GF-D8 (cell line): ENCODE measurements at regions not wholly inside any gene's neighbourhood (a gene's known extent, or its start where the extent isn't known, plus 50 kb on each side); places are given as distances from the start of the nearest gene placed in this dataset.
"Not testable (repeated sequence)": the region's sequence is repeated elsewhere in the genome, so short reads cannot be mapped to it uniquely, and the experiment has no call there.

Experiments used
- DNase-seq: peaks from one replicate; lab custom pipeline; 2025; lab: John Stamatoyannopoulos, UW

- DNase-seq = no peak
Observed at GRCh38 chr1:121443001-121443540, 258.3 kb downstream of the SRGAP2C start.

- no peak for DNase-seq
Observed at GRCh38 chr1:121444096-121444495, 259.3 kb downstream of the SRGAP2C start.

GRCh38 chr1:121445679-121446078, 260.9 kb downstream of the SRGAP2C start:
- peak; percentile 2 for DNase-seq

- not testable (repeated sequence) for DNase-seq
Observed at GRCh38 chr1:121447280-121447923, 262.6 kb downstream of the SRGAP2C start.

- DNase-seq = not testable (repeated sequence)
Observed at GRCh38 chr1:121448064-121448463, 263.3 kb downstream of the SRGAP2C start.

GRCh38 chr1:121448851-121449250, 264.1 kb downstream of the SRGAP2C start:
- no peak for DNase-seq

- no peak for DNase-seq
Observed at GRCh38 chr1:121452484-121452883, 267.7 kb downstream of the SRGAP2C start.

GRCh38 chr1:121458291-121459048, 273.7 kb downstream of the SRGAP2C start:
- no peak for DNase-seq

GRCh38 chr1:121459235-121459634, 274.5 kb downstream of the SRGAP2C start:
- no peak for DNase-seq

- not testable (repeated sequence) for DNase-seq
Observed at GRCh38 chr1:121469395-121469794, 284.6 kb downstream of the SRGAP2C start.

GRCh38 chr1:121470401-121470800, 285.6 kb downstream of the SRGAP2C start:
- not testable (repeated sequence) for DNase-seq

GRCh38 chr1:121471523-121471922, 286.7 kb downstream of the SRGAP2C start:
- no peak for DNase-seq

GRCh38 chr1:121472017-121472416, 287.2 kb downstream of the SRGAP2C start:
- DNase-seq = no peak

- no peak for DNase-seq
Observed at GRCh38 chr1:121483234-121483633, 298.5 kb downstream of the SRGAP2C start.

- DNase-seq = no peak
Observed at GRCh38 chr1:121483961-121484424, 299.2 kb downstream of the SRGAP2C start.

- not testable (repeated sequence) for DNase-seq
Observed at GRCh38 chr1:121494796-121495195, 310.0 kb downstream of the SRGAP2C start.

GRCh38 chr1:121511455-121511854, 326.7 kb downstream of the SRGAP2C start:
- not testable (repeated sequence) for DNase-seq

GRCh38 chr1:121511876-121512275, 327.1 kb downstream of the SRGAP2C start:
- not testable (repeated sequence) for DNase-seq

- no peak for DNase-seq
Observed at GRCh38 chr1:121515235-121515634, 330.5 kb downstream of the SRGAP2C start.

- DNase-seq = peak; percentile 79
Observed at GRCh38 chr1:121516234-121516967, 331.6 kb downstream of the SRGAP2C start.

GRCh38 chr1:121517586-121518230, 332.9 kb downstream of the SRGAP2C start:
- no peak for DNase-seq

GRCh38 chr1:121518726-121519041, 333.9 kb downstream of the SRGAP2C start:
- no peak for DNase-seq
